ENCODE measurements at regions not wholly inside any gene's neighbourhood (a gene's known extent, or its start where the extent isn't known, plus 50 kb on each side); places are given as distances from the start of the nearest gene placed in this dataset.

DNA sequence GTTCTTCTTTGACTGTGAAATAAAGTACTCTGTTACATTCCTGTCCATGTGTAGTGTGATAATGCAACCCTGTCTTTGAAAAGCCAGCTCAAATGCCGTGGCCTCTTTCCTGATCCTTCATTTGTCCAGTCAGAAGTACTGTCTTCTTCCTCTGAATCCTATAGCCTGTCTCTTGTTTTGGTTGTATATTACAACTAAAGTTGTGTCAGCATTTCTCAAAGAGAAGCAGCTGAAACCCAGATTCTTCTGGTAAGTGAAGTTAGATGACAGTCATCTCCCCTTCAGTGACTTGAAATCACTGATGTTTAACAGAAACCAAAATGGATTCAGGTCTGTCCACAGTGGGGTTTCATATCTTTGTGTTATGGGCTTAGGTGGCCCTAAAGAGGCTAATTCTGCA, 196.2 kb downstream of the PCSK1 start:
- TF ChIP-seq, protein P1, sequence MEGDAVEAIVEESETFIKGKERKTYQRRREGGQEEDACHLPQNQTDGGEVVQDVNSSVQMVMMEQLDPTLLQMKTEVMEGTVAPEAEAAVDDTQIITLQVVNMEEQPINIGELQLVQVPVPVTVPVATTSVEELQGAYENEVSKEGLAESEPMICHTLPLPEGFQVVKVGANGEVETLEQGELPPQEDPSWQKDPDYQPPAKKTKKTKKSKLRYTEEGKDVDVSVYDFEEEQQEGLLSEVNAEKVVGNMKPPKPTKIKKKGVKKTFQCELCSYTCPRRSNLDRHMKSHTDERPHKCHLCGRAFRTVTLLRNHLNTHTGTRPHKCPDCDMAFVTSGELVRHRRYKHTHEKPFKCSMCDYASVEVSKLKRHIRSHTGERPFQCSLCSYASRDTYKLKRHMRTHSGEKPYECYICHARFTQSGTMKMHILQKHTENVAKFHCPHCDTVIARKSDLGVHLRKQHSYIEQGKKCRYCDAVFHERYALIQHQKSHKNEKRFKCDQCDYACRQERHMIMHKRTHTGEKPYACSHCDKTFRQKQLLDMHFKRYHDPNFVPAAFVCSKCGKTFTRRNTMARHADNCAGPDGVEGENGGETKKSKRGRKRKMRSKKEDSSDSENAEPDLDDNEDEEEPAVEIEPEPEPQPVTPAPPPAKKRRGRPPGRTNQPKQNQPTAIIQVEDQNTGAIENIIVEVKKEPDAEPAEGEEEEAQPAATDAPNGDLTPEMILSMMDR (IDR thresholded peaks at IDR 0.05; ENCODE audit: low read depth, low read length, missing control alignments), result no peak

DNA sequence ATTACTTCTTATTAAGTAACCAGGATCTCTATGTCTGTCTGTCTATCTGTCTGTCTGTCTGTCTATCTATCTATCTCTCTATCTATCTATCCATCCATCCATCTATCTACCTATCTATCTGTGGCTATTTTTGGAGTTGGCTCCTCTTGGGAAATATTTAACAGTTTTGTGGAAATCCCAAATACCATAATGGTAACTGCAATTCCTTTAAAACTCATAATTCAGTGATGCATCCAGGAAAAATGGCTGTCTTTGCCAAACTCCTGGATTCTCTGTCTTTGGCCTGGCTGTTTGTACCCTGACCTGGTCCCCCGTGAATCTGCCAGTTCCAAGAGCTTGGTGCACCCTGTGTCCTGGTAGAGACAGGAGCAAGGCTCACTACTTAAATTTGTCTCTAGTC, 197.0 kb downstream of the PCSK1 start:
- TF ChIP-seq, protein P1 (IDR thresholded peaks at IDR 0.05; ENCODE audit: low read depth, low read length, missing control alignments), result no peak
- in situ Hi-C loops (cut with HindIII; ENCODE audit: low sequenced_read_pairs), result no loop called here
- DNase-seq (ENCODE audit: low read depth), result no peak
- H3K4me3 ChIP-seq (ENCODE audit: low read depth, low read length), result no peak overlapping the region

More for the DNA sequence above, 196.2 kb downstream of the PCSK1 start:
- no peak overlapping the region for H3K4me3 ChIP-seq (ENCODE audit: low read depth, low read length)
- in situ Hi-C loops (cut with HindIII; ENCODE audit: low sequenced_read_pairs), result no loop called here
- no peak for DNase-seq (ENCODE audit: low read depth)

DNA sequence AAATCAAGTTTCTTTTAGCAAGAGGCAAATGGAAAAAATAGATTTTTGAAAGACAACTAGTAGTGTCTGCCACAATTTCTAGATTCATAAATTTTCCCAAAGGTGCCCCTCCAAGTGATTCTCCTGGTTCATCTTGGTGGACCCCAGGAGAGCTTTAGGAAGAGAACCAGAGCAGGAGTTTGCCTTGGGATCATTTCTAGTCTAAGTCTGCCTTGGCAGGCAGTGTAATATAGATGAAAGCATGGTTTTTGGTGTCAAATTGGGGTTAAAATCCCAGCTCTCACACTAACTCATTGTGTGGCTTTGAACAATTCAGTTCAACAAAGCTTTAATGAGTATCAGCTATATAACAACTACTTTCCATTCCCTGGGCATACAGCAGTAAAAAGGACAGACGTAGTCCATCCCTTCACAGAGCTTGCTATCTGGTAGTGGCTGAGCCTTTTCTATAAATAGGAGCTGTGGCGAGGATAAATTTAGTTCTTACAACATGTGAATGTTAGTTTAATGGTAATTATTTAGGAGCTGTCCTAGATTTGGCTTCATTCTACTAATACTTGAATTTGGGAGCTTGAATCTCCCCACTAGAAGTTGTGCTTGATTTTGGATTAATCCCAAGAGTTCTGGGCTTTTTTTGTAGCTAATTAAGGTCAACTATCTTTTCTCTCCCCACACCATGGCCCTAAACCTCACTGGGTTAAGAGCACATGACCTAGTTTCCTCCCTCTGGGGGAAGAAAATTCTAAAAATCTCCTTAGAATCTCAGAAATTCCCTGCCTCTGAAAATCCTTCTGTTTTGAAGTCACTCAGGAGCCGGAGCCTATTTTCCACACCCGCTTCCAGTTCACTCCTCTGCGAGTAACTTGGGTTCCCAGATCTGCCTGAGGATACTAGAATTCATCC, 197.8 kb downstream of the PCSK1 start:
- no peak for DNase-seq (ENCODE audit: low read depth)
- TF ChIP-seq, protein P1 (IDR thresholded peaks at IDR 0.05; ENCODE audit: low read depth, low read length, missing control alignments), result no peak
- in situ Hi-C loops (cut with HindIII; ENCODE audit: low sequenced_read_pairs), result no loop called here
- H3K4me3 ChIP-seq (ENCODE audit: low read depth, low read length), result no peak overlapping the region

DNA sequence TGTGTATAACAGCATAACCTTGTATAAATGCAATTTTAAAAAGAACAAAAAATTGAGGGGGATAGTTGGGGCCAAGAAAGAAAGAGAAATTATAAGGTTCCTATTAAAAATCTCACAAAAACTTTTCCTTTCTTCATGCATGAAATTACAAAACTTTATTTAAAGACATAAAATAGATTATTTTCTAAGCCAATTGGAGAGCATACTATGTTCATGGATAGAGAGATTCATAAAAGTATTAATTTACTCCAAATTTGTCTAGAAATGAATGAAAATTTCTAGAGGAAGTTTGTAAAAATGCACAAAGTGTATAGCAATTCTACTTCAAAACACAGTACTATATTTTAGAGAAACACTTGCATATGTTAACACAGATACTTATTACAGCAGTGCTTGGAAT, 200.4 kb downstream of the PCSK1 start:
- TF ChIP-seq, protein P1 (IDR thresholded peaks at IDR 0.05; ENCODE audit: low read depth, low read length, missing control alignments), result no peak
- in situ Hi-C loops (cut with HindIII; ENCODE audit: low sequenced_read_pairs), result no loop called here
- DNase-seq (ENCODE audit: low read depth), result no peak
- H3K4me3 ChIP-seq (ENCODE audit: low read depth, low read length), result no peak overlapping the region

DNA sequence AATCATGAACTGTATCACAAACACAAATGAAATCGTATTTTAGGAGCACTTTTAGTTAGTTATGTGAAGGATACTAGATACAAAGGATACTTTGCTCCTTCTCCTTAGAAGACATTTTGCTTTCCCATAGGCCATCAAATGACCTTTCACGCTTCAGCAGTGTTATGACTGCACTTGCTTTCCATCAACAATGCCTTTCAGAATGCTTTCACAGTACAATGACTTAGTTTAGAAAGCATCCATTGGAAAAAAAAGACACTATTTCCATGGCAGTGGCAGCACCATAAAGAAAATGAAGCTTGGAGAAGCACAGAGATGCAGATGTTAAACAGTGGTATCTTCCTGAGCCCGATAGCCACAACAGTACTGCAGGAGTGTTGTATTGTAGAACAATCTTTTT, 203.9 kb downstream of the PCSK1 start:
- TF ChIP-seq, protein P1 (IDR thresholded peaks at IDR 0.05; ENCODE audit: low read depth, low read length, missing control alignments), result no peak
- in situ Hi-C loops (cut with HindIII; ENCODE audit: low sequenced_read_pairs), result no loop called here
- no peak for DNase-seq (ENCODE audit: low read depth)
- H3K4me3 ChIP-seq (ENCODE audit: low read depth, low read length), result no peak overlapping the region

DNA sequence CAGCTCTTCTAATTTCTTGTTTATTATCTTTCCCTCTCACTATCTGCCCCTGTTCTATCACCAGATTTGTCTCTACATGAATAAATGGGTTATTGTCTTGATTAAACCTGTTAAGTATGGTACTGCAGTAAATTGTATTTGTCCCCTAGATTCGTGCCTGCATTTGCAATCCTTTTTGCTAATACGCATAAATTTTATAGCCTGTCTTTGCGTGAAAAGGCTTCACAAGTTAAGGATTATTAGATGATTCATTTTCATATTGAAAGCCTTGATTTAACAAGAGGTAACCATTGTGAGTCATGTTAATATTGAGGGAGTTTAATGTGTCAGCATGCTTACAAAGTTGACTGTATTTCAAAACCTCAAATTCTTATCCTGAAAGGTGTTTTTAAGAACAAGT, 204.6 kb downstream of the PCSK1 start:
- no peak for DNase-seq (ENCODE audit: low read depth)
- TF ChIP-seq, protein P1 (IDR thresholded peaks at IDR 0.05; ENCODE audit: low read depth, low read length, missing control alignments), result no peak
- no peak overlapping the region for H3K4me3 ChIP-seq (ENCODE audit: low read depth, low read length)
- in situ Hi-C loops (cut with HindIII; ENCODE audit: low sequenced_read_pairs), result no loop called here

Measured in astrocyte of the cerebellum (primary cell).